ENCODE measurements at regions not wholly inside any gene's neighbourhood (a gene's known extent, or its start where the extent isn't known, plus 50 kb on each side); places are given as distances from the start of the nearest gene placed in this dataset.

DNA sequence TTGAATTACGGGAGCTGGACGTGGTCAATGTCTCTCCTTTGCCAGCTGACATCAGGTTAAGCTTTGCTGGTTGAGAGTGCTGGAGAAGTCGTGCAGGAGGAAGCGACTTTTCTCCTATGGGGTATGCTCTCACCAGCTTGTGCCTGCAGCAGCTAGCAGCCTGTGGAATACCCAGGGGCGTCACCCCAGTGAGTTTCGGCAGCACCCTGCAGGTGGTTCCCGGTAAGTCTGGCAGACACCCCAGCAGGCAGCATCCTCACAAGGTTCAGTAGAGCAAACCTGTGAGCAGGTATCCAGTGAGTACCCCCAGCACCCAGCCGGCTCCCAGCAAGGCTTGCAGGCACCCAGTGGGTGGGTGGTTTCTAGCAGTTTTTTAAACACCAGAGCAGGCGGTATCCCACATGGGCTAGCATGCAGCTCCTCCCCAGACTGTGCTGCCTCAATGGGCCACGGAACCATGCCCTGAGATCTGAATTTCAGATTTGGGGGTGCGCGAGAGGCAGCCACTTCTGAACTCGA is 74.8 kb upstream of the SVIL start:
- TF ChIP-seq, protein P1, sequence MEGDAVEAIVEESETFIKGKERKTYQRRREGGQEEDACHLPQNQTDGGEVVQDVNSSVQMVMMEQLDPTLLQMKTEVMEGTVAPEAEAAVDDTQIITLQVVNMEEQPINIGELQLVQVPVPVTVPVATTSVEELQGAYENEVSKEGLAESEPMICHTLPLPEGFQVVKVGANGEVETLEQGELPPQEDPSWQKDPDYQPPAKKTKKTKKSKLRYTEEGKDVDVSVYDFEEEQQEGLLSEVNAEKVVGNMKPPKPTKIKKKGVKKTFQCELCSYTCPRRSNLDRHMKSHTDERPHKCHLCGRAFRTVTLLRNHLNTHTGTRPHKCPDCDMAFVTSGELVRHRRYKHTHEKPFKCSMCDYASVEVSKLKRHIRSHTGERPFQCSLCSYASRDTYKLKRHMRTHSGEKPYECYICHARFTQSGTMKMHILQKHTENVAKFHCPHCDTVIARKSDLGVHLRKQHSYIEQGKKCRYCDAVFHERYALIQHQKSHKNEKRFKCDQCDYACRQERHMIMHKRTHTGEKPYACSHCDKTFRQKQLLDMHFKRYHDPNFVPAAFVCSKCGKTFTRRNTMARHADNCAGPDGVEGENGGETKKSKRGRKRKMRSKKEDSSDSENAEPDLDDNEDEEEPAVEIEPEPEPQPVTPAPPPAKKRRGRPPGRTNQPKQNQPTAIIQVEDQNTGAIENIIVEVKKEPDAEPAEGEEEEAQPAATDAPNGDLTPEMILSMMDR (IDR thresholded peaks at IDR 0.05), result no peak
- TF ChIP-seq POLR2A (IDR thresholded peaks at IDR 0.05), result no peak
